Activated naive CD4-positive, alpha-beta T cell treated with anti-CD3 and anti-CD28 coated beads for 36 hours (primary cell): ENCODE measurements at regions not wholly inside any gene's neighbourhood (a gene's known extent, or its start where the extent isn't known, plus 50 kb on each side); places are given as distances from the start of the nearest gene placed in this dataset.
A peak's percentile ranks its signal among the peaks of the same experiment; 100 is the strongest.
"Not testable (repeated sequence)": the region's sequence is repeated elsewhere in the genome, so short reads cannot be mapped to it uniquely, and the experiment has no call there.

Experiments
- CTCF ChIA-PET: fragments of 350-600 bp; sonication (Branson Sonifier 250); formaldehyde crosslinking; loops from one replicate; lab custom pipeline; 2021; ENCODE audit warnings: antibody characterized with exemption; lab: Charles Lee
- DNase-seq: peaks from one replicate; pipeline ENCODE4 v3.0.0-alpha.2; 2020
- H3K27ac Mint-ChIP-seq: one replicate; pipeline ENCODE4 v1.8.0; 2021; ENCODE audit warnings: mild to moderate bottlenecking, mixed read lengths
- H3K27me3 Mint-ChIP-seq: one replicate; pipeline ENCODE4 v1.8.0; 2021; ENCODE audit warnings: low read depth, mixed read lengths
- H3K36me3 Mint-ChIP-seq: one replicate; pipeline ENCODE4 v1.8.0; 2021; ENCODE audit warnings: low read depth, mixed read lengths
- H3K4me1 Mint-ChIP-seq: one replicate; pipeline ENCODE4 v1.8.0; 2021; ENCODE audit warnings: low read depth, mixed read lengths
- H3K4me3 Mint-ChIP-seq: one replicate; pipeline ENCODE4 v1.8.0; 2021; ENCODE audit warnings: mild to moderate bottlenecking, moderate library complexity, mixed read lengths
- H3K9me3 Mint-ChIP-seq: one replicate; pipeline ENCODE4 v1.8.0; 2021; ENCODE audit warnings: mixed read lengths
- intact Hi-C: fragments of 100-400 bp; cut with micrococcal nuclease; formaldehyde crosslinking; loops from one replicate; pipeline ENCODE4 v1.15.1; 2023

DNA sequence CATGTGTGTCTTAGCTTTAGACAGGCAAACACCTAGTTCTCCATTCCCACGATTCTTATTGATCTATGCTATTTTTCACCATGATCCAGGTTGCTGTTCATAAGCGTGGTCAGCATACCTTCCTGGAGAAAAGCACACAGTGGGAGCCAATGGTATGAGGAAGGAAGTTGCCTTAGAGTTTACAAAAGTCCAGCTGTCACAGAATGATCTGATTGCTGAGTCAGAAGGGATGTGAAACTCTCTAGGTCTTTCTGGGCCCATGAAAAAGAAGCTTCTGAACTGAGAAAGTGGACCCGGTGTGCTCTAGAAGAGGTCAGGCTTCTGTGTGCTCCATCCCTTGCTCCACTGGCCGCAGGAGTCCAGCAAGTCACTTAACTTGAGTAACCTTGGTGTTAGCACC, 71.0 kb upstream of the CCL1 start:
- no peak overlapping the region for H3K4me3 Mint-ChIP-seq
- H3K27me3 Mint-ChIP-seq: peaks cover 2% of the 10 kb centered on the region
- intact Hi-C loops: no loop called here
- H3K36me3 Mint-ChIP-seq: no peaks in the 10 kb centered on the region
- H3K27ac Mint-ChIP-seq: no peak overlapping the region
- no peaks in the 10 kb centered on the region for H3K4me1 Mint-ChIP-seq
- CTCF ChIA-PET: interaction anchor here (1.4 kb wide), 1 partner anchor 14 kb away, joined by 3 read pairs; no protein-coding TSS in a partner anchor
- no peaks in the 10 kb centered on the region for H3K9me3 Mint-ChIP-seq
- no peak for DNase-seq

- peaks cover 39% of the 10 kb centered on the region for H3K27me3 Mint-ChIP-seq
- H3K36me3 Mint-ChIP-seq: no peaks in the 10 kb centered on the region
- H3K9me3 Mint-ChIP-seq: no peaks in the 10 kb centered on the region
- CTCF ChIA-PET: no interaction called here
- intact Hi-C loops: loop anchor here (10.0 kb wide), 1 partner anchor 560 kb away; the partner anchor contains the start of gene LIG3
- H3K4me3 Mint-ChIP-seq: no peak overlapping the region
- H3K4me1 Mint-ChIP-seq: no peaks in the 10 kb centered on the region
- DNase-seq: no peak
- H3K27ac Mint-ChIP-seq: no peak overlapping the region
Observed at GRCh38 chr17:34424814-34425491, 61.9 kb upstream of the CCL1 start.

DNA sequence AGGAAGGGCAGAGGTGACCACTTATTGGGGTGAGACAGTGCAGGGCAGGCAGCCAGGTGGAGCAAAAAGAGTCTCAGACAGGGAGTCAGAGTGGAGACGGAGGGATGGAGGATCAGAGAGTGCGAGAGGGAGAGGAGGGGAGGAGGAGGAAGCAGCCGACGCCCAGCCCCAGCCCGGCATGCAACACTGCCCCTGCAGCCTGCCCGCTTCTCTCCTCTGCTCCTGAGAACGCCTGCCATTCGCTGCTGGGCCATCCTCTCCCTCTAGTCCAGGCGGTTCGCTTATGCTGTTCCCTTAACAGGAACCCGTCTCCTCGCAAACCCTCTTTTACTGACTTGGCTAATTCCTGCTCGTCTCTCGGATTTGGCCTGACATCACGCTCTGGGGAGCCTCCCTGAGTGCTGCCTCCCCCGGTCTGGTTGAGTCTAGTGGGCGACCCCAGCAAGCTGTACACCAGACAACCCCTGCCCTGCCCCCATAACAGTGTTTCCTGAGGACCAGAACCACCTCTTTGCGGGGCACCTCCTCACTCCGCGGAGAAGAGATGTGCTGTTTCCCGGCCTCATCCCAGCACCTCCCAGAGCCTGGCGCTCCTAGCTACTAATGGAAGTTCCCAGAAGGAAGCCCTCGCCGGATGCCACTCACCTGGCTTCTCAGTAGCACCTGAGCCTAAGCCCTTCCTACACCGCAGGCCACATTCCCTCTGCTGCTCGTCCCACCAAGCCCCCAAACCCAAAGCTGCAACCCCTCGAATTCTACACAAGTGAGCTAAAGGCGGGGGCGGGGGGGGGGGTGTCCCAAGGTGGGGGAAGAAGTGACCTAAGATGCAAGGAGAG, 61.2 kb upstream of the CCL1 start:
- intact Hi-C loops: loop anchor here (10.0 kb wide), 1 partner anchor 561 kb away; the partner anchor contains the start of gene LIG3
- Mint-ChIP-seq H3K27me3 (peaks cover 41% of the 10 kb centered on the region), H3K36me3 (no peaks in the 10 kb centered on the region), H3K27ac (no peak overlapping the region), H3K4me1 (no peaks in the 10 kb centered on the region), H3K9me3 (no peaks in the 10 kb centered on the region), H3K4me3 (no peak overlapping the region)
- no peak for DNase-seq
- CTCF ChIA-PET: no interaction called here

GRCh38 chr17:34423315-34423714, 60.3 kb upstream of the CCL1 start:
- H3K9me3 Mint-ChIP-seq, H3K4me3 Mint-ChIP-seq, CTCF ChIA-PET, H3K4me1 Mint-ChIP-seq, H3K27ac Mint-ChIP-seq, DNase-seq, H3K36me3 Mint-ChIP-seq: not testable (repeated sequence)
- intact Hi-C loops: loop anchor here (10.0 kb wide), 1 partner anchor 561 kb away; the partner anchor contains the start of gene LIG3
- peaks cover 41% of the 10 kb centered on the region for H3K27me3 Mint-ChIP-seq

- CTCF ChIA-PET: interaction anchor here (0.8 to 1.8 kb wide), 10 partner anchors 9 to 1326 kb away, joined by 3 to 8 read pairs (median 4); no protein-coding TSS in a partner anchor
- intact Hi-C loops: loop anchor here (1.0 to 10.0 kb wide), 5 partner anchors 98 to 698 kb away; partner anchors contain the start of genes LIG3 and RAD51D
- no peak overlapping the region for H3K4me3 Mint-ChIP-seq
- no peak for DNase-seq
- peaks cover 35% of the 10 kb centered on the region for H3K27me3 Mint-ChIP-seq
- H3K9me3 Mint-ChIP-seq: no peaks in the 10 kb centered on the region
- no peaks in the 10 kb centered on the region for H3K36me3 Mint-ChIP-seq
- H3K4me1 Mint-ChIP-seq: no peaks in the 10 kb centered on the region
- no peak overlapping the region for H3K27ac Mint-ChIP-seq
Observed at GRCh38 chr17:34420900-34421299, 57.9 kb upstream of the CCL1 start.

DNA sequence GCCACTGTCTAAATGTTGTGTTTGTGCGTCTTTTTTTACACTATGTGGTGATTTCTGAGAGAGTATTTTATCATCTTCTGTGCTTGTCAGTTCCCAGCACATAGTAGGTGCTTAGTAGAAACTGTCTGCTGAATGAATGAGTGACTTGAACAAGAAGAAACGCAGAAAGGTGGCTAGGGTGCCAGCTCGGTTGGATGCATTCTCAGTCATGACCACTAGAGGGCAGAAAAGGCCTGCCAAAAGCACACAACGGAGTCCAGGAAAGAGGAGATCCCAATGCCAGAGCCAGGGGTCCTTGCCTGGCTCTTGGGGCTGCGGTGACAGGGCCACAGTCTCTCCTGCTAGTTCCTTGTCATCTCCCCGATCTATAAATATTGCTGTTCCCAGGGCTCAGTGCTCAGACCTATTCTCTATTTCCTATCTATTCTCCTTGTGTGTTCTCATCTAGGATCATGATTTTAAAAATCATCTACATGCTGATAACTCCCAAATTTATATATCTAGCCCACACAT, 57.3 kb upstream of the CCL1 start:
- no peaks in the 10 kb centered on the region for H3K36me3 Mint-ChIP-seq
- H3K4me1 Mint-ChIP-seq: no peaks in the 10 kb centered on the region
- intact Hi-C loops: loop anchor here (1.0 to 10.0 kb wide), 5 partner anchors 98 to 699 kb away; partner anchors contain the start of genes LIG3 and RAD51D
- H3K4me3 Mint-ChIP-seq: no peak overlapping the region
- no peaks in the 10 kb centered on the region for H3K9me3 Mint-ChIP-seq
- peak; percentile 77 for DNase-seq
- H3K27me3 Mint-ChIP-seq: peaks cover 32% of the 10 kb centered on the region
- H3K27ac Mint-ChIP-seq: no peak overlapping the region
- CTCF ChIA-PET: interaction anchor here (0.6 to 1.8 kb wide), 17 partner anchors 8 to 1327 kb away, joined by 3 to 8 read pairs (median 3); no protein-coding TSS in a partner anchor

DNA sequence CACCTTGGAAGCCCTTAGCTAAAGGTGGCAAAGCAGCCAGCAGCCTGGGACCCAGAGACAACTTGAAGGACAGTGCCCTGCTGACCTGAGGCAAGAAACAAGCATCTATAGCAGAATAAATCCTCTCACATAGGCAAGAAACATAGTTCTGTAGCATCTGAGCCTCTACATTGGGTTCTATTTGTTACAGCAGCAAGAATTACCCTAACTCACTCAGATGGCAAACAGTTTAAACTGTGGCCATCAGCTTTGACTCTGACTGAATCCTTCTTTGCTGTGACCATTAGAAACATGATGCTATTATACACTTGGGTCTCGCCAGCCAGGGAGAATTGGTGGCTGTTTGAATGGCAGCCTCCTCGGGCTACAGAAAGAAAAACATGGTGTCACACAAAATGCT, 53.1 kb upstream of the CCL1 start:
- H3K27me3 Mint-ChIP-seq: peaks cover 25% of the 10 kb centered on the region
- no peak overlapping the region for H3K4me3 Mint-ChIP-seq
- H3K4me1 Mint-ChIP-seq: no peaks in the 10 kb centered on the region
- DNase-seq: no peak
- no peaks in the 10 kb centered on the region for H3K36me3 Mint-ChIP-seq
- no peaks in the 10 kb centered on the region for H3K9me3 Mint-ChIP-seq
- CTCF ChIA-PET: interaction anchor here (0.6 kb wide), 1 partner anchor 22 kb away, joined by 3 read pairs; no protein-coding TSS in a partner anchor
- intact Hi-C loops: no loop called here
- no peak overlapping the region for H3K27ac Mint-ChIP-seq

- intact Hi-C loops: no loop called here
- Mint-ChIP-seq H3K9me3 (no peaks in the 10 kb centered on the region), H3K27ac (no peak overlapping the region), H3K4me3 (no peak overlapping the region), H3K27me3 (peaks cover 17% of the 10 kb centered on the region), H3K36me3 (no peaks in the 10 kb centered on the region), H3K4me1 (no peaks in the 10 kb centered on the region)
- DNase-seq: no peak
- CTCF ChIA-PET: interaction anchor here (0.9 kb wide), 1 partner anchor 8 kb away, joined by 4 read pairs; no protein-coding TSS in a partner anchor
Observed at GRCh38 chr17:34414339-34414738, 51.3 kb upstream of the CCL1 start.

- no peak overlapping the region for H3K27ac Mint-ChIP-seq
- no peaks in the 10 kb centered on the region for H3K36me3 Mint-ChIP-seq
- H3K4me3 Mint-ChIP-seq: no peak overlapping the region
- H3K9me3 Mint-ChIP-seq: no peaks in the 10 kb centered on the region
- peaks cover 17% of the 10 kb centered on the region for H3K27me3 Mint-ChIP-seq
- DNase-seq: no peak
- intact Hi-C loops: no loop called here
- CTCF ChIA-PET: interaction anchor here (0.9 kb wide), 1 partner anchor 9 kb away, joined by 4 read pairs; no protein-coding TSS in a partner anchor
- H3K4me1 Mint-ChIP-seq: no peaks in the 10 kb centered on the region
Observed at GRCh38 chr17:34413443-34414119, 50.5 kb upstream of the CCL1 start.

DNA sequence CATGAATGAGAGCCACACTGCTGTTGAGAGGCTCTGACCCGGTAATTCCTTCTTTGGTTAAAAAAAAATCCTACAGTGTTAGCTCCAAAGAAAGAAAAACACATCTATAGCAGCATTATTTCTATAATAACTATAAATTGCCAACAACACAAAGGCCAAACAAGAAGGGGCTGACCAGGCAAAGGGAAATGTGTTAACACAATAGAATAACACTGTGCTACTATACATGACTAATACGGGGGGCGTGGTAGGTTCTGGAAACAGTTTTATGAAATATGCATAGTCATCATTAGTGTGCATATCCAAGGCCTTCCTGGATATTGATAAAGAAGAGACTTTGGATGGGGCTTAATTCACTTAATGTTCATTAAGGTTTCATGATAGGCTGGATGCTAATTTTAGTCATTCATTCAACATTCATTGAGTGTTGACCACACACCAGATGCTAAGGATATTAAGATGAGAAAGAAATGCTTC, 50.0 kb upstream of the CCL1 start:
- H3K4me3 Mint-ChIP-seq: no peak overlapping the region

More for the DNA sequence above, 50.0 kb upstream of the CCL1 start:
- peaks cover 20% of the 10 kb centered on the region for H3K27me3 Mint-ChIP-seq
- no peaks in the 10 kb centered on the region for H3K36me3 Mint-ChIP-seq
- no peaks in the 10 kb centered on the region for H3K9me3 Mint-ChIP-seq
- no peaks in the 10 kb centered on the region for H3K4me1 Mint-ChIP-seq
- DNase-seq: no peak
- CTCF ChIA-PET: no interaction called here
- H3K27ac Mint-ChIP-seq: no peak overlapping the region
- intact Hi-C loops: no loop called here
